ENCODE measurements at regions not wholly inside any gene's neighbourhood (a gene's known extent, or its start where the extent isn't known, plus 50 kb on each side); places are given as distances from the start of the nearest gene placed in this dataset.
"Not testable (repeated sequence)": the region's sequence is repeated elsewhere in the genome, so short reads cannot be mapped to it uniquely, and the experiment has no call there.

DNA sequence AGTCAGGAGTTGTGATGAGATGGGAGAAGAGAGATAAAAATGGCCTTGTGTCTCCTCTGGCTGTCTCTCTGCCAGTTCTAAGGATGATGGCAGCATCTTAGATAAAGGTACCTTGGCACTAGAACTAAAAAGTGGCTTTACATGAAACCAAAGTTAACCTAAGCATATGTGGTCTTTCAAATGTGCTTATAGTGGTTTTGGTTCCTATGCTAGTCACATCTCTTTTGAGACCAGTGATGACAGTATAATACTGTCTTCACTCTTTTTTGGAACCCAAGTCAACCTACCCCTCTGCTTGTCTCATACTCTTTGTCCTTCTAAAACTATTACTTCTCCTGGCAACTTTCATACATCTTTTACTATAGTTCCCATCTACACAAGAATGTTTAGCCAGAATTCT, 142.2 kb upstream of the SATB1 start:
- intact Hi-C loops (cut with micrococcal nuclease) = no loop called here

DNA sequence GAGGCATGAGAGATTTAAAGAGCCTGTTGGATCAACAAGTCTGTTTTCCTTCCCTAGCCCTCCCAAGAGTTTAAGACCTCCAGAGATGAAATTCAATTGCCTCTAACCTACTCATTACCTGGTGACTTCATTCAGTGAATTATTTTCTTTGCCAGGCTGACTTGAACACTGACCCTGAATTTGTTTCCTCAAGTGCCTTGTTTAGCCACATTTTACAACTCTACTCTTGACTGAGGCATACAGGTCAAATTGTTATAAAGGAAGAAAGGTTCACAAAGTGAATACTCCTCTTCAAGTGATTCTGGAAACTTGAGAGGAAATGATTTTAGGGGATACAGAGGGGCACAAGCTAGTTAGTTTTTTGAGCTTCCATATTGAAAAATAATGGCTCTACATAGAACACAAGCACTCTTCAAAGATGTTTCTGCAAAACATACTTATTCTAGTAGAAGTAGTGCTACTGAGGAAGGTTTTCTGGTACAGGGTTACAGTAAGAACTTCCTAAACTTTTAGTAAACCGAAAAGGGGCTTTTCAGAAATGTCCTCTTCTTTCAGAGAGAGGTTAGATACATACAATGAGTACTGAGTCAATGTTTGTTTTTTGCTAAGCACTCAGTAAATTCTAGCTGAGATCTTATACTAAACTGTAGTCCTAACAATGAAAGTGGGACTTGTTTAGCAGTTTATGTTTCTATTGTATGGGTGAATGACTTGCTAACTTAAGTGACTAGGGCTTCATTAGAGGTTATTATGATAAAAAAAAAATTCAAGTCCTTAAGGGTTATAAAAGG, 137.4 kb upstream of the SATB1 start:
- intact Hi-C loops (cut with micrococcal nuclease) = no loop called here

DNA sequence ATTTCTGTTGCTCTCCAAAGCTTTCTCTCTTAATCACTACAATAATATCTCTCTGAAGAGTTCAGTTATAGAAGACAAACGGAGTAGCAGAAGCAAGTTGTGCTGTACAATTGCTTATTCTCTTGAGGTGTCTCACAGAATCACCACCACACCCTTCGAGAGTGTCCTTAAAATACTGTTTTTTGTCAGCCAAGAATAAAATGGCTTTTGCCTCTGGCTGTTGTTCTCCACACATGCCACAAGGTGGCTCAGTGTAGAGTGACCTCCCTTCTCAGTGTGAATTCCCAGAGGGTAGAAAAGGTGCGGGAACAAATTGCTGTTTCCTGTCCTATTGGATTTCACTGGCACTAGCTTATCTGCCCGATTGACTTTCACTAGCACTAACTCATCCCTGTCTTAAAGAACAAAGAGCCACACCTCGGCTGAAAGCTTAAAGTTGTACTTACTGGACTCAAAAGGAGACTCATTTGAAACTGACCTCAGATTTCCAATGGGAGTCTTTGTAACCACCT, 134.2 kb upstream of the SATB1 start:
- intact Hi-C loops (cut with micrococcal nuclease) = loop anchor here (1.0 to 10.0 kb wide), 7 partner anchors 89 to 1407 kb away; no protein-coding TSS in a partner anchor

DNA sequence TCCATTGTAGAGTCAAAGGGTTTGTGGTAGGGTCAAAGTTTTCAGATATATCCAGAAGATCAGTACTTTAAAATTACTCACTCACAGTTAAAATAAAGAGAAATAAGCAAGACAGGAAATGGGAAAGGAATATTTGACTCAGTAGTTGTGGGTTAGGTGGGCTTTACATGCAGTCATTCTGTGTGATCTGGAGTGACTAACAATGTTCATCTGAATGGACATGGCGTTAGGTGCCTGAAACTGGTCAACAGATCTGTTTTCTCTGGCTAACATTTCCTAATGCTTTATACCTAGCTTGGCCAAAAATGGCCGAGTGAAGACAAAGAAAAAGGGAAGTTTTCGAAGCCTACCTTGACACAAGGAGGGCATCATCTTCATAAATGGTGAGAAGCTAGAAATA, 133.4 kb upstream of the SATB1 start:
- intact Hi-C loops (cut with micrococcal nuclease) = loop anchor here (1.0 to 10.0 kb wide), 4 partner anchors 90 to 1406 kb away; no protein-coding TSS in a partner anchor

DNA sequence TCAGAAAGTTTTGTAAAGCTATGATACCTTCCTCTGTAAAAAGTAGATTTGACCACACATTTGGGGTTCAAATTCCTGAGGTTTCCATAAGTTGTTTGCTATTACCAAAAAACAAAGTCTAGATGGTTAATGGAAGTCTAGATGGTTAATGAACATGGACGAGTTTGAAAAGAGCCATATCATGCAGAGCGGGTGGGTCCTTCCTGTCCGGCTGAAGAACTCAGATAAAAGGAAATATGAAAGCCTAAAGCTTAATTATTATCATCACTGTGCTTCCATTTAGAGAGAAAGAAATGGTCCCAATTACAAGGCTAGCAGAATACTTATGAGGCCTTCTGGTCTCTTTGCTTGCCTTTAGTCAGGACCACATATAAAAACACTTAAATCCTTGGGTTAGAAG, 132.1 kb upstream of the SATB1 start:
- intact Hi-C loops (cut with micrococcal nuclease) = loop anchor here (5.0 to 10.0 kb wide), 2 partner anchors 782 to 1405 kb away; no protein-coding TSS in a partner anchor

DNA sequence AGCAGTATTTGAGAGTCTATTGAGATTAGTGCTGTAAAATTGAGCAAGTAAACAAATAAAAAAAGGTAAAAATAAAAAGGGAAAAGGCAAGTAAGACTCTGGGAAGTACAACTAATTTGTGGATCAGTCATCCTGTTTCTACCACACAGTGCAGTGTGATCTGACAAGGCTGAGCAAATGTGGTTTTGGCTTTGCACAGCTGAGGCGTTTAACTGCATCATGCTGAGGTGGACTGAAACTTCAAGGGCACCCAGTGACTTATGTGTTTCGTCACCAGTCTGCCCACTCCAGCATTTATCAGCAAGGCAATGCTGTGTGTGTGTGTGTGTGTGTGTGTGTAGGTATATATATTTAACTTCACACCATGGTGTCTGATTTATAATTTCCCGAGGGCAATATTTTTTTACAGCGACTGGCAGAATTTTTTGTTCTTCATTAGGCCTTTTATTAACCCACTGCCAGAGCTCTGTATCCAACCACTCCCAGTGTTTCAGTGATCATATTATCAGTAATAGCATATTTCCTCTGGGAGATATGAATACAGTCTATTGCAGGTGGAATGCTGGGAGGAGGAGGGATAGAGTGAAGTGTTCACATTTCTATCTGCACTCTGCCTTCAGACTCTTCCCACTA, 131.5 kb upstream of the SATB1 start:
- intact Hi-C loops (cut with micrococcal nuclease) = loop anchor here (1.0 to 10.0 kb wide), 5 partner anchors 10 to 1404 kb away; no protein-coding TSS in a partner anchor

DNA sequence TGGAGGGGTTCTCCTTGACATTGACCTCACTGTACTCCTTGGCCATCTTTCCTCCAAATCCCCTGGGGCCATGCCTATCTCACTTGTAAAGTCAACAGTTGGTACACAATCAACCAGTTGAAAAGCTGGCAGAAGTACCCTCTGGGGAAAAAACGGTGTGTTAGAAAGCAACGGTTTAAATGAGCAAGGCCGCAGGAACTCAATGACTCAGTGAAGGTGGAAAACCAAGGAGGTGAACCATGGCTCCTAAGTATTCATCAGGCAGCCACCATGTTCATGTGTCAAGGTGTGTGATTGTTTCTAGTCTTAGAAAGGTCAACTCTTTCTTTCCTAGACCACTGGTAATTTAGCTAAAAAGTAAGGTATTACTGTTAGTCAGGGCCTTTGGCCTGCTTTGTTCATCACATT, 130.9 kb upstream of the SATB1 start:
- intact Hi-C loops (cut with micrococcal nuclease) = loop anchor here (1.0 to 10.0 kb wide), 5 partner anchors 10 to 1404 kb away; no protein-coding TSS in a partner anchor

DNA sequence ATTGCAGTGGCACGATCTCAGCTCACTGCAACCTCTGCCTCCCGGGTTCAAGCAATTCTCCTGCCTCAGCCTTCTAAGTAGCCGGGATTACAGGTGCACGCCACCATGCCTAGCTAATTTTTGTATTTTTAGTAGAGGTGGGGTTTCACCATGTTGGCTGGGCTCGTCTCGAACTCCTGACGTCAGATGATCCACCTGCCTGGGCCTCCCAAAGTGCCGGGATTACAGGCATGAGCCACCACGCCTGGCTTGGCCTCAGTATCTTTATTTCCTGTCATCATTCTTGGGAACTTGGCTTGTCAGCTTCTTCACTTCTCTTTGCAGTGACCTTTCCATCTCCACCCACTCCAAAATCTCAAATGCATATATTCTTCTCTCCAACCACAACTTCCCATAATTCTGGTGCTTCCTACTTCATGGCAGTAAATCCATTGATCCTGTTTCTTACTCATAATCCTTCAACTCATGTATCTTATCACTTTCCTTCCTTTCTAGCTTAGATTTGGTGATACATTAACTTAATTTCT, 127.5 kb upstream of the SATB1 start:
- intact Hi-C loops (cut with micrococcal nuclease) = loop anchor here (10.0 kb wide), 1 partner anchor 778 kb away; no protein-coding TSS in a partner anchor

DNA sequence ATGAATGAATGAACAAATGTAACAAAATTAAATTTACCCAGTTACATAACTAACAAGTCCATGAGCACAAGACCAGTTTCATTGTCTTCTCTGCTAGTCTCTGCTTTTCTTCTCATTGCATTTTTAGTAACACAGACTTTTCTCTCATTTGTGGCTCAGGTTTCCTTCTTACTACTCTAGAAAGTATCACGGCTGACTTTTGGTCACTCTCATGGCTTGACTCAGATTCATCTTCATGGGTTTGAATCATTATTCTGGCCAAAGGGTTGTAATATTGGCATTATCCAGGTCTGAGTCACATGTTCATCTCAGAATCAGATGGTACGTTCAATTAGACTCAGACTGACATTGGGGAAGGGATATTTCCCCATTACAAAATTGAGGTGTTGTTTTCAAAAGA, 121.5 kb upstream of the SATB1 start:
- intact Hi-C loops (cut with micrococcal nuclease) = loop anchor here (1.0 kb wide), 1 partner anchor 10 kb away; no protein-coding TSS in a partner anchor

DNA sequence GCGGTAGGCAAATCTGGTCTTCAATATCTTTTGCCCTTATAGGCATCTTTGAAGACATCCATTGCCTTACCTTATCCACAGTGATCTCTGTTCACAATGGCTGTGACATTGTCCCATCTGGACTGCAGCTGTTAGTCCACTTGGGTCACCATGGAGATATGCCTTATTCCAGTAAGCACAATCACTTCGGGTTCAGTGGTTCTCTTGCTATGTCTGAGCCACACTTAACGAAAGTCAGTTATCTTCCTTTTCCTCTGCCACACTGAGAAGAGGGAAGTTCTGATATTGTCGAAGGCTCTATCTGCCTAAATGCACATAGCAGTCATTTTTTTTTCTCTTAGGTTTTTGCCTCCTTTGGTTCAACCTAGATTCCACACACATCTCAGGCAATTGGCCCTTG, 119.0 kb upstream of the SATB1 start:
- intact Hi-C loops (cut with micrococcal nuclease) = no loop called here

DNA sequence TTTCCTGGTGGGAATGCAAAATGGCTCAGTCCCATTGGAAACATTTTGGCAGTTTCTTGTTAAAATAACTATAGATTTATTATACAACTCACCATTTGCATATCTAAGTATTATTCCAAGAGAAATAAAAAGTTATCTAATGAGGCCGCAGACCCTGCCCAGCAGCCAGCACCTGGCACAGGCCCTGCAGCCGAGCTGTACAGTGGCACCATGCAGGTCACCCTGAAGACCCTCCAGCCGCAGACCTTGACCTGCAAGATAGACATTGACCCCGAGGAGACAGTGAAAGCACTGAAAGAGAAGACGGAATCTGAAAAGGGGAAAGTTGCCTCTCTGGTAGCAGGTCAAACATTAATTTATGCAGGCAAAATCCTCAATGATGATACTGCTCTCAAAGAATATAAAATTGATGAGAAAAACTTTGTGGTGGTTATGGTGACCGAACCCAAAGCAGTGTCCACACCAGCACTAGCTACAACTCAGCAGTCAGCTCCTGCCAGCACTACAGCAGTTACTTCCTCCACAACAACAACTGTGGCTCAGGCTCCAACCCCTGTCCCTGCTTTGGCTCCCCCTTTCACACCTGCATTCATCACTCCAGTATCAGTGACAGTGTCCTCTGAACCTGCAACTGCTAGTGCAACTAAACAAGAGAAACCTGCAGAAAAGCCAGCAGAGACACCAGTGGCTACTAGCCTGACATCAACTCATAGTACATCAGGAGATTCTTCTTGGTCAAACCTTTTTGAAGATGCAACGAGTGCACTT, 113.5 kb upstream of the SATB1 start:
- intact Hi-C loops (cut with micrococcal nuclease) = no loop called here

DNA sequence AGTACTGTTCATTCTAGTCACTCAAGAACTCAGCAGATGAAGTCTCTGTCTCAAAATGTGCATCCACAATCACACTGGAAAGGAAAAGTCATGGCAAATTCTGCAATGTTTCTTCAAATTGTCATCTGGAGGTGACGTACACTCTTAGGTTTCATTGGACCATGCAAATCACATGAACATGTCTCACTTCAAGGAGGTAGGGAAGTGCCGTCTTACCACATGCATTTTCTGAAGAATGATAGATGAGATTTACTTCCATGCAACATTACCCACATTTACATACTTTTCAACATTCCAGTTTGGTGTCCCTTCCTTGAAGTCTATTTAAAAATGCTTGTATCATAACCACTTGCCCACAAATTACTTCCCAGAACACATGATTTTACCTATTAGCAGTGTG, 107.9 kb upstream of the SATB1 start:
- intact Hi-C loops (cut with micrococcal nuclease) = no loop called here

DNA sequence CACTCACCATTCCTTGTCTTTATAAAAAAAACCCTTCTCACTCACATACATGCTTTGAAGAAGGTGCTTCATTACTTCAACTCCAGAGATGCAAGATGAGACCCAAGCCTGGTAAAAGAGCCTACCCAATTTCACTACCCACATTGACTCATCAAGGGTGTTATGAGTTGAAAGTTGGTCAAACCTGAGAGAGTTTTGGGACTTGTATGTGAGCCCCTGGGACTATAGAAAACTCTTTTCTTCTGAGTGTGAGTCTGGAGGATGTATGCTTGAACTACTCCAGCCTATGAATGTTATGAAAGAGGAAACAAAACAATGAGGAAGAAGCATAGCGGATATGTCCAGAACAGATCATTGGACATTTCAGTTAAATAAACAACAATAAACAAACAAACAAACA, 106.5 kb upstream of the SATB1 start:
- intact Hi-C loops (cut with micrococcal nuclease) = no loop called here

DNA sequence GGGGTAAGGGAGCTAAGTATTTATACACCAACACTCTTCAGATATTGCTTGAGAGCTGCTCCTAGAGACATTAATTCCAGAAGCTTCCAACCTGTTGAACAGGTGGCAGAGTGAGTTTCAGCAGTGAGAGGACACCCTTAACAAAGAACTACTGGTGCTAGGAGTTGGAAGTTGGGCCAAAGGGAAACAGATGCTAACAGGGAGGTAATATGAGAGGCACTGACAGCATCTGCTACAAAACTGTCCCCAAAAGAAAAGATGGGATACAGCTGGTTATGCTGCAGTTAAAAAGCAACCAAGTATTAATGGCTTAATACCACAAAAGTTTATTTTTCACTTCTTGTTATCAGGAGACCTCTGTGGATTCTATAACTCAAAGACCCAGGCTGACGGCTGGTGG, 104.5 kb upstream of the SATB1 start:
- intact Hi-C loops (cut with micrococcal nuclease) = no loop called here

DNA sequence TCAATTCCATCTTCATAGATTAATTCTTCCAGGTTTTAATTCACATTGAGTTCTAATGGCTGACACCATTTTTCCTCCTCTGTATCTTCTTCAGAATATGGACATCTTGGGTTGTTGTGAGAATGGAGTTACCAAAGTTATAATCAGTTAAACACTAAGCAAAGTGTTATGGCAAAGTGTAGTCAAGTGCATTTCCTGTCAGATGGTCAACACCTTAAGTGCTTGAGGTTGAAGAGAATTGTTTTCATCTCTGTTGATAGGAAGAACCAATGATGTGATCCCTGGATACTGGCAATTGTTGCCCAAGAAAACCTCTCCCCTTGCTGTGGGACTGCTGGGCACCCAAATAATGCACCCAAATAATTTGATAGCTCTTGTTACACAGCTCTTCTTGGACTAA, 102.6 kb upstream of the SATB1 start:
- intact Hi-C loops (cut with micrococcal nuclease) = no loop called here

DNA sequence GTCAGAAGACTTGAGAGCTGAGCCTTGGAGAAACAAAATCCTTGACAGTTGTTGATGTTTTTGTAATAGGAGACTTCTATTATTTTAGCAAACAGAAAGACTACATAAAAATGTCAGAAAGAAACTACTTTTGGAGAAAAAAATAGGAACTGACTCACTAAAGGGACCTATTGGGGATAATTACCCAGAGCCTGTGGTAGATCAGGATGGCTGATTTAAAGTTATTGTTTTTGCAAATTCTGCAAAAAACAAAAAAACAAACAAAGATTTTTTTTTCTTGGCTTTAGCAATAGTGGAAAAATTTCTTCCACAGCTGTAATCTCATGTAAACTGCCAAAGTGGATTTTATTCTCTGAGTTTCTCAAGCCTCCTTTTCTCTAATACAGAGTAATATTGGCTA, 101.5 kb upstream of the SATB1 start:
- intact Hi-C loops (cut with micrococcal nuclease) = no loop called here

DNA sequence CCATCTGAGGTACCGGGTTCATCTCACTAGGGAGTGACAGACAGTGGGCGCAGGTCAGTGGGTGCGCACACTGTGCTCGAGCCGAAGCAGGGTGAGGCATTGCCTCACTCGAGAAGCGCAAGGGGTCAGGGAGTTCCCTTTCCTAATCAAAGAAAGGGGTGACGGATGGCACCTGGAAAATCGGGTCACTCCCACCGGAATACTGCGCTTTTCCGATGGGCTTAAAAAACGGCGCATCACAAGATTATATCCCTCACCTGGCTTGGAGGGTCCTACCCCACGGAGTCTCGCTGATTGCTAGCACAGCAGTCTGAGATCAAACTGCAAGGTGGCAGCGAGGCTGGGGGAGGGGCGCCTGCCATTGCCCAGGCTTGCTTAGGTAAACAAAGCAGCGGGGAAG, 91.0 kb upstream of the SATB1 start:
- intact Hi-C loops (cut with micrococcal nuclease) = not testable (repeated sequence)

DNA sequence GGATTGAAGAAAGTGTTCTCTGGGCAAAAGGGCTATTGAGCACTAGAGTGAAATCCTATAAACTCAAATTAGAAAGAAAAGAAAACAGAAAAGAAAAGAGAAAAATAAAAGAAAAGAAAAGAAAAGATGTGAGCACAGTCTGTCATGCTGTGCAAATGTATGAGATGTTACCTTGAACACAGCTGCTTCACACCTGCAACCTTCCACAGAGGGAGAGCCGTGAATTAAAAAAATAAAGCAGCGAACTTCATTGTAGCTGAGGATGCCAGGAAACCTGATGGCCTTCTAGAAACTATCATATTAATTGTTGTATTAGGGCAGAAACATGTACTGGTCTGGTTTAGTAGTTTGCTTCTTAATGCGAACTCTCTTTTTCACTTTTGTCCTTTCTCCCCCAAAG, 88.0 kb upstream of the SATB1 start:
- intact Hi-C loops (cut with micrococcal nuclease) = no loop called here

DNA sequence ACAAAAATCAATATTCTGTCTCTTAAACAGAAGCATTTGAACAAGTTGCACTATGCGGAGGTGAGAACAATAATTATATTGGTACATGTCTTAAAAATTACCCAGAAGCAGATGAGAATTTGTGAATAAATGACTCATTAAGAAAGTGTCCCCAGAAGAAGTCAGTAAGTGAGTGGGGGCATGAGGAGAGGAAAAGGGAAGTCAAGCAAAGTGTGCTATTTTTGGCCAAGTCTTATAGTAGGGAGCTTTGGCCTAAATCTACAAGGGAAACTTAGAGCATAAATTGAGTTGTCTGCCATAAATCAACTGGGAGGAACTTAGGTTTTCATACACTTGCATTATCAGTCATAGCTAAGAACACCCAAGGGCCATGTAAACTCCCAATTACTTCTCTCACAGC, 86.9 kb upstream of the SATB1 start:
- intact Hi-C loops (cut with micrococcal nuclease) = no loop called here

DNA sequence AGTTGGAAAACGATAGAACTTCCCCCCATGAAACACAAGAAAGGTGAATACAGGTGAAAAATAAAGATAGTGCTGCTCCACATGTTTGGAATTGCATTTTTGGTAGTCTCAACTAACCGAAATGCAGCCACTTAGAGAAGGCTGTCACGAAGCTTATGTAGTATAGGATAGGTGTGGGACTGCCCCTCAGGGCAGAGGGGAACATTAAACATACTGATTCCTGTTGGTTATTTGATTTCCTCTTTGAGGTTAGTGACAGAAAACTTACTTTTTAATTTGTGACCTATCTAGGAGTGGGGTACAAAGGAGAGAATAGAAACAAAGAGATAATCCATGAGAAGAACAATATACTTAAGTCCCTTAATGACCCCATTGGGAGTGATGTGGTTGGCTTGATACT, 85.8 kb upstream of the SATB1 start:
- intact Hi-C loops (cut with micrococcal nuclease) = no loop called here

DNA sequence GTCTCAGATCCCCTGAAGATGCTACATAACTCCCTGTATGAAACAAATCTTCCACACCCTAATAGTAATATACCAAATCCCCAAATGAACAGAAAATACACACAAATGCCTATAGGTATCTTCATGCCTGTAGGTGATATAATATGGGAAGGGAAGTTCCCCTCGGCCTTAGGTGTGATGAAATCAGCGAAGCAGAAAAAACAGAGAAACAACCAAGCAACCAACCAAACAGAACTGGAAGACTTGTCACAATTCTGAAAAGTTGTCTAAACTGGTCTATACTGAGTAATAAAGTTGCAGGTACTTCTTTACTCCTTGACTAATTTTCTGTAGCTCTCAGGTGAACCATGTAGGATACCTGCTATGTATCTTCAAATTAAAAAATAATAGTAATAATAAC, 82.2 kb upstream of the SATB1 start:
- intact Hi-C loops (cut with micrococcal nuclease) = no loop called here
